ENCODE measurements at regions not wholly inside any gene's neighbourhood (a gene's known extent, or its start where the extent isn't known, plus 50 kb on each side); places are given as distances from the start of the nearest gene placed in this dataset.

- DNase-seq (ENCODE audit: low read depth in 2 of 2), result no peak
Observed at GRCh38 chr13:61030445-61030844, 385.2 kb downstream of the PCDH20 start.

GRCh38 chr13:61029064-61029463, 386.6 kb downstream of the PCDH20 start:
- DNase-seq (ENCODE audit: low read depth in 2 of 2), result no peak

GRCh38 chr13:61024046-61024445, 391.6 kb downstream of the PCDH20 start:
- DNase-seq (ENCODE audit: low read depth in 2 of 2), result no peak

GRCh38 chr13:61021838-61022237, 393.8 kb downstream of the PCDH20 start:
- DNase-seq (ENCODE audit: low read depth in 2 of 2), result no peak

- no peak for DNase-seq (ENCODE audit: low read depth in 2 of 2)
Observed at GRCh38 chr13:61013796-61014195, 401.9 kb downstream of the PCDH20 start.

- DNase-seq (ENCODE audit: low read depth in 2 of 2), result no peak
Observed at GRCh38 chr13:61010358-61010757, 405.3 kb downstream of the PCDH20 start.

GRCh38 chr13:61002686-61003085, 413.0 kb downstream of the PCDH20 start:
- no peak for DNase-seq (ENCODE audit: low read depth in 2 of 2)

- DNase-seq (ENCODE audit: low read depth in 2 of 2), result no peak
Observed at GRCh38 chr13:60990032-60990733, 425.5 kb downstream of the PCDH20 start.

- no peak for DNase-seq (ENCODE audit: low read depth in 2 of 2)
Observed at GRCh38 chr13:60986301-60986700, 429.3 kb downstream of the PCDH20 start.

- DNase-seq (ENCODE audit: low read depth in 2 of 2), result no peak
Observed at GRCh38 chr13:60981407-60981806, 434.2 kb downstream of the PCDH20 start.

- no peak for DNase-seq (ENCODE audit: low read depth in 2 of 2)
Observed at GRCh38 chr13:60976367-60976766, 439.3 kb downstream of the PCDH20 start.

GRCh38 chr13:60974296-60974695, 441.4 kb downstream of the PCDH20 start:
- DNase-seq (ENCODE audit: low read depth in 2 of 2), result no peak

- DNase-seq (ENCODE audit: low read depth in 2 of 2), result no peak
Observed at GRCh38 chr13:60973529-60973928, 442.1 kb downstream of the PCDH20 start.

GRCh38 chr13:60970736-60971135, 444.9 kb downstream of the PCDH20 start:
- DNase-seq (ENCODE audit: low read depth in 2 of 2), result no peak

- no peak for DNase-seq (ENCODE audit: low read depth in 2 of 2)
Observed at GRCh38 chr13:60969656-60970055, 446.0 kb downstream of the PCDH20 start.

- no peak for DNase-seq (ENCODE audit: low read depth in 2 of 2)
Observed at GRCh38 chr13:60959427-60959826, 456.2 kb downstream of the PCDH20 start.

- DNase-seq (ENCODE audit: low read depth in 2 of 2), result no peak
Observed at GRCh38 chr13:60957816-60958215, 457.8 kb downstream of the PCDH20 start.

GRCh38 chr13:60945396-60945795, 470.3 kb downstream of the PCDH20 start:
- no peak for DNase-seq (ENCODE audit: low read depth in 2 of 2)

- DNase-seq (ENCODE audit: low read depth in 2 of 2), result no peak
Observed at GRCh38 chr13:60944863-60945262, 470.8 kb downstream of the PCDH20 start.

GRCh38 chr13:60944016-60944415, 471.6 kb downstream of the PCDH20 start:
- DNase-seq (ENCODE audit: low read depth in 2 of 2), result no peak

- DNase-seq (ENCODE audit: low read depth in 2 of 2), result no peak
Observed at GRCh38 chr13:60936281-60936680, 479.4 kb downstream of the PCDH20 start.

- DNase-seq (ENCODE audit: low read depth in 2 of 2), result no peak
Observed at GRCh38 chr13:60933638-60934037, 482.0 kb downstream of the PCDH20 start.

GRCh38 chr13:60931858-60932546, 483.6 kb downstream of the PCDH20 start:
- no peak for DNase-seq (ENCODE audit: low read depth in 2 of 2)

- DNase-seq (ENCODE audit: low read depth in 2 of 2), result no peak
Observed at GRCh38 chr13:60925686-60926085, 490.0 kb downstream of the PCDH20 start.

All from stimulated activated CD4-positive, alpha-beta T cell treated with anti-CD3 and anti-CD28 coated beads, Interleukin-15, amount 100 ng/mL, for 48 hours (primary cell).